PC-9 (cell line): ENCODE measurements at regions not wholly inside any gene's neighbourhood (a gene's known extent, or its start where the extent isn't known, plus 50 kb on each side); places are given as distances from the start of the nearest gene placed in this dataset.
"Not testable (repeated sequence)": the region's sequence is repeated elsewhere in the genome, so short reads cannot be mapped to it uniquely, and the experiment has no call there.

Experiments
- CTCF ChIP-seq: fragments of 200-600 bp; sonication (generic); conservative IDR thresholded peaks from 2 replicates; pipeline ENCODE4 v1.6.1; 2017; ENCODE audit warnings: mixed run types, antibody characterized with exemption, mild to moderate bottlenecking, moderate library complexity
- EZH2 ChIP-seq: fragments of 200-600 bp; sonication (generic); IDR thresholded peaks from 2 replicates; pipeline ENCODE4 v1.8.0; 2017; ENCODE audit warnings: antibody characterized with exemption, low read depth

GRCh38 chr11:37145434-37145833 is 547.4 kb upstream of the RAG2 start:
- not testable (repeated sequence) for TF ChIP-seq CTCF, EZH2
